Esophagus (tissue), 2 donors: ENCODE measurements at regions not wholly inside any gene's neighbourhood (a gene's known extent, or its start where the extent isn't known, plus 50 kb on each side); places are given as distances from the start of the nearest gene placed in this dataset.

ENCODE experiments used
- H3K27ac ChIP-seq, 2 donors: one replicate each; pipeline ENCODE4 v1.5.1; 2013; ENCODE audit warnings: low read depth in 2 of 2, mild to moderate bottlenecking in 2 of 2, inconsistent platforms in 1 of 2, low read length in 1 of 2, moderate library complexity in 1 of 2
- H3K27me3 ChIP-seq, 2 donors: one replicate each; pipeline ENCODE4 v1.6.1; 2013; ENCODE audit warnings: low read length in 2 of 2, control low read depth in 1 of 2, mild to moderate bottlenecking in 1 of 2; ENCODE audit not compliant: insufficient read depth in 2 of 2, control insufficient read depth in 1 of 2
- H3K36me3 ChIP-seq, 2 donors: one replicate each; pipeline ENCODE4 v1.6.1; 2013; ENCODE audit warnings: low read length in 1 of 2; ENCODE audit not compliant: control insufficient read depth in 2 of 2, insufficient read depth in 2 of 2
- H3K4me1 ChIP-seq, 2 donors: one replicate each; pipeline ENCODE4 v1.6.1; 2013; ENCODE audit warnings: low read length in 1 of 2; ENCODE audit not compliant: control insufficient read depth in 2 of 2, insufficient read depth in 2 of 2
- H3K4me3 ChIP-seq, 2 donors: one replicate each; pipeline ENCODE4 v1.5.1; 2013; ENCODE audit warnings: low read length in 2 of 2, mild to moderate bottlenecking in 2 of 2, low read depth in 1 of 2, moderate library complexity in 1 of 2
- H3K9me3 ChIP-seq, 2 donors: one replicate each; pipeline ENCODE4 v1.6.1; 2013; ENCODE audit warnings: mild to moderate bottlenecking in 2 of 2, low read depth in 1 of 2, low read length in 1 of 2, moderate library complexity in 1 of 2; ENCODE audit not compliant: control insufficient read depth in 2 of 2, insufficient read depth in 1 of 2
- WGBS, 2 donors: extraction: QIAGEN DNeasy Blood & Tissue Kit; methylation state at CpG; one replicate each; pipeline ENCODE4 v1.1.7; 2013; 5-methylcytosine and 5-hydroxymethylcytosine counted together
- donor health status: healthy with polysubstance abuse.
- donor health status: Bipolar disorder and iron deficiency.

DNA sequence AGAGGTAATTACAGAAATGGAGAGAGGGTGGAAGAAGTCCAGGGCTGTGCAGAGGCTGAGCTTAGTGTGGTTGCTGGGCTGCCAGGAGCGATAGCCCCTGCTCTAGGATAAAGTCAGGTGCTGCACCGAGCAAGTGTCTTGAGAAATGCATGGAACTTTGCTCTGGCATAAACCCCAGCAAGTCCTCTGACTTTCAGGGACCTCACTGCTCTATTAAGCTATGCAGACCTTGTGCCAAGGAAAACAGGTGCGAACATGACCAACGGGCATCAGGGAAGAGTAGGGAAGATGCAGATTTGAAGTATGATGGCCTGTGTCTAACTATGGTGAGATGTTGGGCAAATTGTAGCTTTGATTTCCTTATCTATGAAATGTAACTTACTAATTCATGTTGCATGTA lies 416.8 kb downstream of the NR2F2 start:
- Histone ChIP-seq H3K4me1 (no peaks in the 10 kb centered on the region), H3K9me3 (peaks cover 2 to 3% of the 10 kb centered on the region in 2 donors), H3K36me3 (no peaks in the 10 kb centered on the region), H3K4me3 (no peak overlapping the region), H3K27ac (no peak overlapping the region), H3K27me3 (no peaks in the 10 kb centered on the region)
- 56 to 62% methylated on average over 4 of the region's 4 CpGs for WGBS, 2 donors

DNA sequence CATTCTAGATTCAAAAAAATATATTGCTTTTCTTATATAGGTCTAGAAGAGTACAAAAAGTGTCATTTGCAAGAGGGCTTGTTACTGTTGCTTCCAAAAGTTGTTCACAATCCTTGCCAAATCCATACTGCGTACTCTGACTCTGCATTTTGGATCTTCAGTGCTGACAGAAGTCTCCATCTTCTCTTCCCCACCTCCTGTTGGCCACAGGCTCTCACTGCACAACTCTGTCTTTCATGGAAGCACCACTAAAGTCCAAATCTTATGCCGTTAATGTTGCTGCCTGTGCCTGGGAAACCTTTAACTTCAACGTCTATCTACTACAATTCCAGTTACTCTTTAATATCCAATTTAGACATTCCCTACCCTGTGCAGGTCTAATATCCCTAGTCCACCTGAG lies 419.9 kb downstream of the NR2F2 start:
- Histone ChIP-seq H3K9me3 (no peaks in the 10 kb centered on the region), H3K36me3 (no peaks in the 10 kb centered on the region), H3K27ac (no peak overlapping the region), H3K4me3 (no peak overlapping the region), H3K27me3 (no peaks in the 10 kb centered on the region), H3K4me1 (no peaks in the 10 kb centered on the region)
- 86 to 87% methylated on average over 3 of the region's 3 CpGs for WGBS, 2 donors

DNA sequence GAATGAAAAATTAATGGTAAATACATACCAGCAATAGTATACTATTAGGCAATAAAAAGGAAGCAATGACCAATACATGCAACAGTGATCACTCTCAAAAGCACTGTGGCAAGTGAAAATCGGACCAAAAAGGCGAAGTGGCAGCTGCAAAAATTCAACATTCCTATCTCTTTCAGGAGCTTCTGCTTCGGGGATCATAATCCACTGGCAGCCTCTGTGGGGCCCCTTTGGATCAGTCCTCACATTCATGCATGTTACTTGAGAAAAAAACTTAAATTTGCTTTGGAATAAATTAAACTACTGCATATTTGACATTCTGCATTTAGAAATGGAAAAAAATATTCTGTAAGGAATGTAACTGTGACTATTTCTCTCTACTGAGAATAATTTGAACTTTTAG lies 425.6 kb downstream of the NR2F2 start:
- H3K4me3 ChIP-seq: no peak overlapping the region
- no peak overlapping the region for H3K27ac ChIP-seq
- no peaks in the 10 kb centered on the region for H3K36me3 ChIP-seq
- H3K27me3 ChIP-seq: no peaks in the 10 kb centered on the region
- WGBS, 2 donors: 59 to 61% methylated on average over 3 of the region's 3 CpGs
- no peaks in the 10 kb centered on the region for H3K4me1 ChIP-seq
- H3K9me3 ChIP-seq: peaks cover 0 to 2% of the 10 kb centered on the region in 2 donors

DNA sequence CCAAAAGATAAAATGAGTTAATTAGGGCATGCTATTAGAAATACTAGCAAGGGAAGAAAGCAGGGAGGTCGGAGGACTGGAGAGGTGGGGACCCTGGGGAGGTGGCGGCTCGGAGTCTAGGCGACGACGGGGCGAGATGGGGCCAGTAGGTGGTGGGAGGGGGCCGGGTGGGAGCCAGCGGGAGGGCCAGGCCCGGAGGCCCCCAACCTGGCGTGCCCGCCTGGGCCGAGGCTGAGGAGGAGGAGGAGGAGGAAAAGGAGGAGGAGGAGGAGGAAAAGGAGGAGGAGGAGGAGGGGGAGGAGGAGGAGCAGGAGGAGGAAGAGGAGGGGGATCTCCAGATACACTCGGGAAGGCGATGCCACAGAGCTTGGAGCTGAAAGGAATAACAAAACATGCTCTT lies 426.2 kb downstream of the NR2F2 start:
- Histone ChIP-seq H3K4me1 (no peaks in the 10 kb centered on the region), H3K27me3 (no peaks in the 10 kb centered on the region), H3K4me3 (no peak overlapping the region), H3K27ac (no peak overlapping the region), H3K9me3 (peaks cover 0 to 2% of the 10 kb centered on the region in 2 donors), H3K36me3 (no peaks in the 10 kb centered on the region)
- 76 to 84% methylated on average over 8 to 11 of the region's 15 CpGs for WGBS, 2 donors

DNA sequence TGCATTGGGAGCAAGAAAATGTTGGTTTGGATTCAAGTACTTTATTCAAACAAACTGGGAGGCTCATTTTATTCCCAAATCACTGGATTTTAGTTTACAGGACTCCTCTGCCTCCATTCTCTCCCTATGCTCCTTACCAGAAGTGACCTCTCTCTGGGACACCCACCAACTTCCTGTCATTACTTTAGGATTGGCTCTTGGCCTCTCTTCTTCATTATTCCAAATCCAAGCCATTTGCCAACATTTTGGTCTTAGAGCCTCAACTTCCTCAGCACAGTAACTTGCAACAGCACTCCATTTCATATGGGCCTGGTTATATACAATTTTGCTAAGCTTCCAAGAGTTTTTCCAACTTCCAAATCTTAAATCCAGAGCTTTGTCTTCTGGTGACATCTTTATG lies 432.1 kb downstream of the NR2F2 start:
- peaks cover 3 to 4% of the 10 kb centered on the region in 2 donors for H3K9me3 ChIP-seq
- H3K4me3 ChIP-seq: no peak overlapping the region
- H3K4me1 ChIP-seq: no peaks in the 10 kb centered on the region
- H3K27me3 ChIP-seq: no peaks in the 10 kb centered on the region
- no peak overlapping the region for H3K27ac ChIP-seq
- H3K36me3 ChIP-seq: no peaks in the 10 kb centered on the region

DNA sequence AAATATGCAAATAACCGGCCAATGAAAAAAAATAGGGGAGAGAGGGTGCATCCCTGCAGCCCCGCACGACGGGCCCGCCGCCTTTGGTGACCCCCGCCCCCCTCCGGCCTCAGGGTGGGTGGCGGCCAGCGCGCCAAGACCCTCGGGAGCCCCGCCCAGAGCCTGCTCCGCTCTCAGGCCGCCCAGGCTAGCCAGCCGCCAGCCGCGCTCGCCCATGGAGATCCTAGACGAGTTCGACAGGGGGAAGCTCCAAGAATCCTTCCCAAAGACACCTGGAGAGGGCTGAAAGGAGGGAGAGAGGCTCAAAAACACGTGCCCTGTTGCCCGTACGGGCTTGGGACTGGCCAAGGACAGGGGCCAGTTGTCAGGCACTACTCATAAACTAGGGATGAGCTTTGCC lies 434.0 kb downstream of the NR2F2 start:
- Histone ChIP-seq H3K4me3 (no peak overlapping the region), H3K4me1 (no peaks in the 10 kb centered on the region), H3K27me3 (no peaks in the 10 kb centered on the region), H3K36me3 (no peaks in the 10 kb centered on the region), H3K27ac (no peak overlapping the region), H3K9me3 (peaks cover 3 to 4% of the 10 kb centered on the region in 2 donors)
- WGBS, 2 donors: 78 to 92% methylated on average over 24 of the region's 24 CpGs

DNA sequence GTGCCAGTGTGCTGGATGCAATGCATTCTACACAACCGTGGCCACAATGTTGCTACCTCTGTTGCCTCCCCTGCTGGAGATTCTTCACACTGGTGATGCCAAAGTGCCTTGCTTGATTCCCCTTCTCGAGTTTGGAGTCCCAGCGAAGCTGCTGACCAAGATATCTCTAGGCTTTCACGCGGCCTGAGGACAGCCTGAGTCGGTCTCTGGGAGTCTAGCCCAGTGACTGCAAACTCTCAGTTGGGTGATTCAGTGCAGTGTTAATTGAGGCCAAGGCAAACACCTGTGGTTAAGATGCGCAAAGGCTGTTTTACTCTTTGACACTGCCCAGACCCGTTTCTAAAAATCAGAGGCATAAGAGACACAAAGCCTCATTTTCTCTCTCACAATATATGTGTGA lies 434.4 kb downstream of the NR2F2 start:
- Histone ChIP-seq H3K4me3 (no peak overlapping the region), H3K4me1 (no peaks in the 10 kb centered on the region), H3K27me3 (no peaks in the 10 kb centered on the region), H3K9me3 (peaks cover 3 to 4% of the 10 kb centered on the region in 2 donors), H3K36me3 (no peaks in the 10 kb centered on the region), H3K27ac (no peak overlapping the region)
- WGBS, 2 donors: 85 to 90% methylated on average over 8 of the region's 8 CpGs

DNA sequence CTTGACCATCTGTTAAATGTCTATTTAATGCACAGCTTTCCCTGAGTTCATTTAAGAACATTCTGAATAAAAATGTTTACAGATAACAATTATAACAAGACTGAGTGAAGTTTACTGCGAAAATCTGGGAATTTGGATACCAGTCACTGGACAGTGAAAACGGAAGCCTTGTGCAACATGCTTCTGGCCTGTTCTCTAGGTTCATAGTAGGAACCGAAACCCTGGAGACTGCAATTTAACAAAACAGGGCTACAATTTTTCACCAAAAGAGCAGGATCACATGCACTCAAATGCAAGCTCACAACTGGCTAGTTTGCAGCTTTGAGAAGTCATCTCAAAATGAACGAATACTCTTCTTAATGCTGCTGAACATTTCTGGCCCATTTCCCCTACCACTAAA lies 435.9 kb downstream of the NR2F2 start:
- Histone ChIP-seq H3K27ac (no peak overlapping the region), H3K4me3 (no peak overlapping the region), H3K27me3 (no peaks in the 10 kb centered on the region), H3K4me1 (no peaks in the 10 kb centered on the region), H3K36me3 (no peaks in the 10 kb centered on the region), H3K9me3 (peaks cover 3 to 4% of the 10 kb centered on the region in 2 donors)
- WGBS, 2 donors: 81 to 82% methylated on average over 4 of the region's 4 CpGs

DNA sequence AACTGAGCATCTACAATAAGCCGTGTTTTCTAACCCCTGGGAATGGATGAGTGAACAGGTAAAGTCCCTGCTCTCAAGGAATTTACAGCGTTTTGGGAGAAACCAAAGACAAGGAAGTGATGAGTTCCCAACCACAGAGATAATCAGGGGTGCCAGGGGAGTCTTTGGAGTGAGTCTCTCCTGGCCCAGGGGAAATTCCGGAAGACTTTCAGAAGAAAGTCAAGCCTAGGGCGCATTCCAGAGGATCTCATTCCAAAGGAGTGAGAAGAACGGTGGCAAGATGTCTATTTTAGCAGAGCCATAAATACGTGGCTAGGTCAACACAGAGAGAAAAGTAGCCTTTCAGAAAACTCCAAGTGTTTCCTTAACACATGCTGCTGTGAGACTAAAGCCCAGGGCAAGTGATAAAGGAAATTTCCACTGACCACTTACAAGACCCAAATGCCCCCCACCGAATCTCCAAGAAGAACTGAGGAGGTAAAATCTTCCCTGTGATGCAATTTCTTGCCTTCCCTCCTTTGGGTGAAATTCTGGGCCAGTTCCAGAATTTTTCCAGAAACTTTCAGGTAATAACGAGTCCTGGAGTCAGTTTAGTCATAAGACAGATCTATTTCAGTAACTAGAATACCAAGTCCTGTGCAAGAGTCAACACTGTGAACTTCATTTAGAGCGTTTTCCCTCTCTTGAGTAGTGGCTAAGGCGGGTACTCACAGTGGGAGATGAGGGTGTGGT lies 437.4 kb downstream of the NR2F2 start:
- H3K27me3 ChIP-seq: no peaks in the 10 kb centered on the region
- no peak overlapping the region for H3K4me3 ChIP-seq
- peaks cover 3 to 4% of the 10 kb centered on the region in 2 donors for H3K9me3 ChIP-seq
- WGBS, 2 donors: 56 to 62% methylated on average over 10 of the region's 10 CpGs
- no peaks in the 10 kb centered on the region for H3K4me1 ChIP-seq
- H3K27ac ChIP-seq: no peak overlapping the region
- no peaks in the 10 kb centered on the region for H3K36me3 ChIP-seq

DNA sequence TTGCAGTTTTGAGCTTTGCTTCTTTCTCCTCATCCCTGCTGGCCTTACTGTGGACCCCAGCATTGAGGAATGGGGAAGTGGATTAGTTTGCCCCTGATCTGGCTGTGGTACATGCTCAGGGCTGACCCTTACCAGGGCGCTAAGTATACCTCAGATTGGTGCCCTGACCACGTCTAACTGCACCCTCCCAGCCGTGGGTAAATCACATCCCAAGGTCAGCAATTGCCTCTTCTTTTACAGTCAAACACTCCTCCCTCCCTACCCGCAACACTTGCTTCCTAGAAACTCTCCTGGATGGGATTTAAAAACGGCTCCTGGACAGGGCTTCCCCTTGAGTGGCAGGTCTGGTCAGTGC lies 437.9 kb downstream of the NR2F2 start:
- H3K27ac ChIP-seq: no peak overlapping the region
- no peaks in the 10 kb centered on the region for H3K36me3 ChIP-seq
- 43 to 68% methylated on average over 5 of the region's 5 CpGs for WGBS, 2 donors
- H3K4me3 ChIP-seq: no peak overlapping the region
- no peaks in the 10 kb centered on the region for H3K27me3 ChIP-seq
- H3K4me1 ChIP-seq: no peaks in the 10 kb centered on the region
- H3K9me3 ChIP-seq: peaks cover 3 to 4% of the 10 kb centered on the region in 2 donors
